Esophagus muscularis mucosa (tissue), 4 donors: ENCODE measurements at regions not wholly inside any gene's neighbourhood (a gene's known extent, or its start where the extent isn't known, plus 50 kb on each side); places are given as distances from the start of the nearest gene placed in this dataset.

Source experiments
- DNase-seq: peaks from one replicate; pipeline ENCODE4 v3.0.0-alpha.2; 2017; ENCODE audit errors: extremely low spot score
- H3K27ac ChIP-seq, 4 donors: fragments of 200-600 bp; sonication (generic); replicated peaks in 1 of 4; 1 replicate in 3 of 4; 2 replicates in 1 of 4; pipeline ENCODE4 v1.5.1; 2016 to 2019; ENCODE audit warnings: mild to moderate bottlenecking in 1 of 4
- H3K27me3 ChIP-seq, 4 donors: fragments of 200-600 bp; sonication (generic); one replicate each; pipeline versions ENCODE4 v1.5.1 to v1.6.0; 2016 to 2019
- H3K36me3 ChIP-seq, 4 donors: fragments of 200-600 bp; sonication (generic); one replicate each; pipeline ENCODE4 v1.5.1; 2016 to 2019
- H3K4me1 ChIP-seq, 4 donors: fragments of 200-600 bp; sonication (generic); one replicate each; pipeline ENCODE4 v1.5.1; 2016 to 2019
- H3K4me3 ChIP-seq, 4 donors: fragments of 200-600 bp; sonication (generic); 1 replicate in 2 of 4; 2 replicates in 2 of 4; pipeline ENCODE4 v1.5.1; 2016 to 2019; ENCODE audit warnings: mild to moderate bottlenecking in 4 of 4, moderate library complexity in 1 of 4
- H3K9me3 ChIP-seq, 4 donors: fragments of 200-600 bp; sonication (generic); 1 replicate in 3 of 4; 2 replicates in 1 of 4; pipeline ENCODE4 v1.5.1; 2016 to 2019
- EP300 ChIP-seq: sonication (generic); formaldehyde crosslinking; IDR thresholded peaks from one replicate; pipeline ENCODE4 v1.6.1; 2017; ENCODE audit warnings: antibody characterized with exemption
- POLR2A ChIP-seq: fragments of 450-650 bp; IDR thresholded peaks from one replicate; pipeline ENCODE4 v1.6.1; 2017; ENCODE audit warnings: antibody characterized with exemption, moderate library complexity, mild to moderate bottlenecking, low read depth
- POLR2AphosphoS5 ChIP-seq, 2 donors: sonication (generic); formaldehyde crosslinking; IDR thresholded peaks; one replicate each; pipeline ENCODE4 v1.6.1; 2017; ENCODE audit warnings: antibody characterized with exemption in 2 of 2
- WGBS: methylation state at CpG from one replicate; pipeline ENCODE4 v1.1.5; 2018; 5-methylcytosine and 5-hydroxymethylcytosine counted together
- intact Hi-C: fragments of 100-400 bp; cut with DNase I; formaldehyde crosslinking; loops from one replicate; pipeline ENCODE4 v1.15.1; 2023
- TF ChIP-seq, protein P1 (sequence below), 3 experiments: fragments of 200-600 bp in 2 of 3; fragments of 450-650 bp in 1 of 3; sonication (generic) in 2 of 3; IDR thresholded peaks; one replicate each; pipeline ENCODE4 v1.5.1; 2017 to 2019; ENCODE audit warnings: antibody characterized with exemption in 3 of 3, mild to moderate bottlenecking in 2 of 3, moderate library complexity in 1 of 3

- Histone ChIP-seq H3K27ac (peak overlapping the region; percentile 17 to 50 (median 33)), H3K36me3 (no peaks in the 10 kb centered on the region), H3K27me3 (peaks cover 0 to 7% (median 1%) of the 10 kb centered on the region in 4 donors), H3K4me3 (peak overlapping the region; percentile 64 to 75 (median 66)), H3K4me1 (peaks cover 73 to 93% (median 92%) of the 10 kb centered on the region in 4 donors), H3K9me3 (no peaks in the 10 kb centered on the region)
- WGBS: 56% methylated on average over 28 of the region's 28 CpGs
- no peak for DNase-seq
- TF ChIP-seq POLR2AphosphoS5 (IDR thresholded peaks at IDR 0.05) (no peak), POLR2A (no peak), EP300 (no peak)
- TF ChIP-seq, protein P1, sequence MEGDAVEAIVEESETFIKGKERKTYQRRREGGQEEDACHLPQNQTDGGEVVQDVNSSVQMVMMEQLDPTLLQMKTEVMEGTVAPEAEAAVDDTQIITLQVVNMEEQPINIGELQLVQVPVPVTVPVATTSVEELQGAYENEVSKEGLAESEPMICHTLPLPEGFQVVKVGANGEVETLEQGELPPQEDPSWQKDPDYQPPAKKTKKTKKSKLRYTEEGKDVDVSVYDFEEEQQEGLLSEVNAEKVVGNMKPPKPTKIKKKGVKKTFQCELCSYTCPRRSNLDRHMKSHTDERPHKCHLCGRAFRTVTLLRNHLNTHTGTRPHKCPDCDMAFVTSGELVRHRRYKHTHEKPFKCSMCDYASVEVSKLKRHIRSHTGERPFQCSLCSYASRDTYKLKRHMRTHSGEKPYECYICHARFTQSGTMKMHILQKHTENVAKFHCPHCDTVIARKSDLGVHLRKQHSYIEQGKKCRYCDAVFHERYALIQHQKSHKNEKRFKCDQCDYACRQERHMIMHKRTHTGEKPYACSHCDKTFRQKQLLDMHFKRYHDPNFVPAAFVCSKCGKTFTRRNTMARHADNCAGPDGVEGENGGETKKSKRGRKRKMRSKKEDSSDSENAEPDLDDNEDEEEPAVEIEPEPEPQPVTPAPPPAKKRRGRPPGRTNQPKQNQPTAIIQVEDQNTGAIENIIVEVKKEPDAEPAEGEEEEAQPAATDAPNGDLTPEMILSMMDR (IDR thresholded peaks at IDR 0.05): peak in 2 of 3 experiments; percentile 35 to 51
- intact Hi-C loops: no loop called here
These were observed 60.3 kb upstream of the CIBAR2 start for GRCh38 chr16:85172455-85173145.

- no peaks in the 10 kb centered on the region for H3K9me3 ChIP-seq
- 82% methylated on average over 13 of the region's 14 CpGs for WGBS
- no peak for TF ChIP-seq EP300
- TF ChIP-seq, protein P1 (IDR thresholded peaks at IDR 0.05): no peak
- TF ChIP-seq POLR2AphosphoS5 (IDR thresholded peaks at IDR 0.05): no peak
- no peak for TF ChIP-seq POLR2A
- H3K4me3 ChIP-seq: peak overlapping the region; percentile 64 to 75 (median 66)
- peaks cover 0 to 7% (median 0%) of the 10 kb centered on the region in 4 donors for H3K27me3 ChIP-seq
- H3K36me3 ChIP-seq: no peaks in the 10 kb centered on the region
- intact Hi-C loops: no loop called here
- H3K27ac ChIP-seq: peak overlapping the region; percentile 20 to 70 (median 51)
- no peak for DNase-seq
- peaks cover 66 to 85% (median 85%) of the 10 kb centered on the region in 4 donors for H3K4me1 ChIP-seq
These were observed 61.1 kb upstream of the CIBAR2 start for GRCh38 chr16:85173146-85173980.

- peak overlapping the region in 3 of 4 donors; percentile 6 to 64 (median 20) for H3K4me3 ChIP-seq
- peak overlapping the region; percentile 20 to 70 (median 51) for H3K27ac ChIP-seq
- H3K36me3 ChIP-seq: no peaks in the 10 kb centered on the region
- 59% methylated on average over 16 of the region's 16 CpGs for WGBS
- no peaks in the 10 kb centered on the region for H3K9me3 ChIP-seq
- no peak for DNase-seq
- H3K4me1 ChIP-seq: peaks cover 62 to 80% (median 79%) of the 10 kb centered on the region in 4 donors
- TF ChIP-seq POLR2A (no peak), POLR2AphosphoS5 (IDR thresholded peaks at IDR 0.05) (peak; percentile 7 to 48)
- intact Hi-C loops: no loop called here
- H3K27me3 ChIP-seq: peaks cover 0 to 7% (median 0%) of the 10 kb centered on the region in 4 donors
These were observed 61.9 kb upstream of the CIBAR2 start for GRCh38 chr16:85173981-85174751.

DNA sequence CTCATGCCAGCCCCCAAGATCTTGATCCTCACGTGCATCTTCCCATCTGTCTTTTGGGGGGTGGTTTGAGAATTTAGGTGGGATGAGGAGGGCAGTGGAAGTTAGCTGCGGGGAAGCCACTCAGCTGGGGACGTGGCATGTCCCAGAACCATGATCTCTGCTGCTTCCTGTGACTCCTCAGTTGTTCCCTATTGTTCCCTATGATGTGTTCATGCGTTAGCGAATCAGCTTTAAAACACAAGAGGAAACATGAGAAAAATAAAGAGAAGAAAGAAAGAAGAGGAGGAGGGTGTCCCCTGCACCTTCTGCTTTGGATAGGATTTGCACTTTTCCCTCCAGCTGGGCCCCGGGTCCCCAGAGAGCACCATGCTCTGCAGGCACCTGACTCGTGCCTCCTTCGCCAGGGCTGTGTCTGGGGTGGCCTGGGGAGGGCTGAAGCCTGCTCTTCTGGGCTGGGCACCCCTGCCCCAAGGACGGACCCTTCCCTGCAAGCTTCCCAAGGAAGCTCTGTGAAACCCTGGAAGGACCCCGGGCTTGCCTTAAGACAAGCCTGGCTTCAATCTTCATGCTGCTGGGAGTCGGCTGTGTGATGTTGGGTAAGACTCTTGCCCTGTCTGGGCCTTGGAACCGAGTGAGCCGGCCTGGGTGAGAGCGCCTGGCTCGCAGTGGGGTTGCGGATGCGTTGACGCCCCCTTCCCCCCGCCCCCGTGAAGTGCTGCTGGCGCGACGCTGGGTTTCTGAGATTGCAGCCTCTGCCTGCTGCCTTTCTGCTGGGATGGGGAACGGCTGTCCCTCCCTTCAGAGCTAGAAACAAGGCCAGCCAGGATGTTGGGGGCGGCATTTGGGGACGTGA lies 62.8 kb upstream of the CIBAR2 start:
- peaks cover 58 to 74% (median 72%) of the 10 kb centered on the region in 4 donors for H3K4me1 ChIP-seq
- H3K4me3 ChIP-seq: peak overlapping the region in 1 of 4 donors; percentile 20
- WGBS: 72% methylated on average over 19 of the region's 26 CpGs
- H3K27ac ChIP-seq: peak overlapping the region in 3 of 4 donors; percentile 39 to 70 (median 63)
- H3K9me3 ChIP-seq: no peaks in the 10 kb centered on the region
- intact Hi-C loops: no loop called here
- no peaks in the 10 kb centered on the region for H3K36me3 ChIP-seq
- TF ChIP-seq EP300 (no peak), POLR2AphosphoS5 (IDR thresholded peaks at IDR 0.05) (no peak), POLR2A (no peak)
- TF ChIP-seq, protein P1 (IDR thresholded peaks at IDR 0.05): no peak
- no peak for DNase-seq
- peaks cover 0 to 1% (median 0%) of the 10 kb centered on the region in 4 donors for H3K27me3 ChIP-seq
